NB4 (cell line): ENCODE measurements at regions not wholly inside any gene's neighbourhood (a gene's known extent, or its start where the extent isn't known, plus 50 kb on each side); places are given as distances from the start of the nearest gene placed in this dataset.

ENCODE experiments used
- DNase-seq: peaks from one replicate; pipeline ENCODE4 v3.0.0; 2010; ENCODE audit warnings: low read depth
- H3K4me3 ChIP-seq: one replicate; pipeline ENCODE4 v1.5.1; 2011; ENCODE audit warnings: mild to moderate bottlenecking, low read depth, low read length, moderate library complexity
- CTCF ChIP-seq: IDR thresholded peaks from one replicate; pipeline ENCODE4 v1.5.1; 2012; ENCODE audit warnings: low read depth, low read length
- MAX ChIP-seq: IDR thresholded peaks from 2 replicates; pipeline ENCODE4 v1.6.1; 2011; ENCODE audit warnings: low read depth, low read length
- MYC ChIP-seq: IDR thresholded peaks from 2 replicates; pipeline ENCODE4 v1.6.1; 2011; ENCODE audit warnings: low read depth, low read length
- POLR2A ChIP-seq: IDR thresholded peaks from 2 replicates; pipeline ENCODE4 v1.6.1; 2011; ENCODE audit warnings: mild to moderate bottlenecking; ENCODE audit not compliant: insufficient read length; ENCODE audit errors: extremely low read depth

GRCh38 chr9:24041160-24041690, 215.2 kb upstream of the ELAVL2 start:
- TF ChIP-seq MAX: no peak
- no peak for TF ChIP-seq MYC
- TF ChIP-seq POLR2A: no peak
- no peak for TF ChIP-seq CTCF
- H3K4me3 ChIP-seq: no peak overlapping the region
- DNase-seq: no peak

- no peak for DNase-seq
- TF ChIP-seq POLR2A: no peak
- no peak for TF ChIP-seq CTCF
- no peak for TF ChIP-seq MYC
- no peak for TF ChIP-seq MAX
- no peak overlapping the region for H3K4me3 ChIP-seq
Observed at GRCh38 chr9:24036459-24036858, 210.4 kb upstream of the ELAVL2 start.

GRCh38 chr9:24035816-24036215, 209.8 kb upstream of the ELAVL2 start:
- no peak overlapping the region for H3K4me3 ChIP-seq
- no peak for DNase-seq
- TF ChIP-seq CTCF (no peak), POLR2A (no peak), MAX (no peak), MYC (no peak)

GRCh38 chr9:24011881-24012280, 185.8 kb upstream of the ELAVL2 start:
- DNase-seq: no peak
- TF ChIP-seq CTCF (no peak), MYC (no peak), POLR2A (no peak), MAX (no peak)
- H3K4me3 ChIP-seq: no peak overlapping the region

- TF ChIP-seq CTCF (no peak), MYC (no peak), MAX (no peak)
- no peak overlapping the region for H3K4me3 ChIP-seq
- DNase-seq: no peak
Observed at GRCh38 chr9:24011009-24011717, 185.1 kb upstream of the ELAVL2 start.

GRCh38 chr9:24009322-24009721, 183.3 kb upstream of the ELAVL2 start:
- H3K4me3 ChIP-seq: no peak overlapping the region
- DNase-seq: no peak
- TF ChIP-seq POLR2A: no peak
- no peak for TF ChIP-seq MAX
- no peak for TF ChIP-seq MYC
- no peak for TF ChIP-seq CTCF
